WERI-Rb-1 (cell line): ENCODE measurements at regions not wholly inside any gene's neighbourhood (a gene's known extent, or its start where the extent isn't known, plus 50 kb on each side); places are given as distances from the start of the nearest gene placed in this dataset.

ENCODE experiments used
- DNase-seq: peaks from one replicate; pipeline ENCODE4 v3.0.0-alpha.2; 2020
- H3K27ac ChIP-seq: fragments of 250-450 bp; sonication (Bioruptor Pico); 2 replicates; pipeline ENCODE4 v1.5.1; 2020; ENCODE audit warnings: mild to moderate bottlenecking, moderate library complexity
- H3K27me3 ChIP-seq: fragments of 250-450 bp; sonication (Bioruptor Pico); 2 replicates; pipeline ENCODE4 v1.5.1; 2021; ENCODE audit warnings: mild to moderate bottlenecking, low read depth, moderate library complexity; ENCODE audit not compliant: insufficient read depth, severe bottlenecking
- H3K36me3 ChIP-seq: fragments of 250-450 bp; sonication (Bioruptor Pico); 2 replicates; pipeline ENCODE4 v1.5.1; 2020; ENCODE audit warnings: mild to moderate bottlenecking, moderate library complexity
- H3K4me3 ChIP-seq: 2 replicates; pipeline ENCODE4 v1.5.1; 2011; ENCODE audit warnings: low read depth, mild to moderate bottlenecking, control low read depth, low read length
- H3K9me3 ChIP-seq: fragments of 250-450 bp; sonication (Bioruptor Pico); 2 replicates; pipeline ENCODE4 v1.5.1; 2021; ENCODE audit warnings: mild to moderate bottlenecking, moderate library complexity; ENCODE audit not compliant: severe bottlenecking
- CTCF ChIP-seq: IDR thresholded peaks from 2 replicates; pipeline ENCODE4 v1.5.1; 2011; ENCODE audit warnings: low read depth, mild to moderate bottlenecking, control low read depth, inconsistent platforms, low read length

DNA sequence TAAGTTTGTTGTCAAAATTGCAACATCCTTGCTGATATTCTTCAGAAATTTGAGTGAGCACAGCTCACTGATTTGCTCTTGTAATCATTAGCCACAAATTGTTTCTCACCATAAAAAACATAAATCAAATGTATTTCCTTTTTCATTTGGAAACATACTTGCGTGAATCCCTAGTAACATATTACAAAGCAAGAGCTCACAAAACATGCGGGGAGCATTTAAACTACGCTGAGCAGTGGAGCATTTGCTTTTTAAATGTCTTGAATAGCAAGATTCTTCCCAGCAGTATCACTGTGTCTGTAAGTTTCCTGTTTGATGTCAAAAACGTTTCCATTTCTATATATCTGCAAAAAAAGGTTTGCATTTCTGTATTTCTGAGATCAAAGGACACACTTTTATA, 788.3 kb upstream of the SALL3 start:
- no peak for TF ChIP-seq CTCF
- H3K36me3 ChIP-seq = no peaks in the 10 kb centered on the region
- DNase-seq = no peak
- no peak overlapping the region for H3K27ac ChIP-seq
- no peak overlapping the region for H3K4me3 ChIP-seq
- peaks cover 3% of the 10 kb centered on the region for H3K9me3 ChIP-seq
- H3K27me3 ChIP-seq = no peaks in the 10 kb centered on the region

DNA sequence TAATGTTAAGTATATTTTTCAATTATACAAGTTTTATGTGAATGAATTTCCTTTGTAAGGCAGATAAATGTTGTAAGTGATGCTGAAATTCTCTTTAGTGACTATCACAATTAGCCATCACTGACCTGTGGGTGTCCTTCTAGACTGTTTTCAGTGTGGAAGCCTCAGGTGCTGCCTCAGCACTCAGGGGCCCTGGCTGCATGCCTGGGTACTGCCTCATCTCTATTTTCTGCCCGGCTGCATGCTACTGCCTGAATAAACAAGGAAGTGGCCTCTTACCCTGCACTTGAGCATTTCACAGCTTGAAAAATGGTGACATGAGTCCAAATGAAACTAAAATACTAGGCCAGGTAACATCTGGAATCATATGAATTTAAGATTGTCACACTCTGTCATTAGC, 787.6 kb upstream of the SALL3 start:
- peaks cover 3% of the 10 kb centered on the region for H3K9me3 ChIP-seq
- no peak overlapping the region for H3K27ac ChIP-seq
- DNase-seq = peak; percentile 71
- H3K27me3 ChIP-seq = no peaks in the 10 kb centered on the region
- no peak overlapping the region for H3K4me3 ChIP-seq
- no peaks in the 10 kb centered on the region for H3K36me3 ChIP-seq
- TF ChIP-seq CTCF = peak; percentile 51

DNA sequence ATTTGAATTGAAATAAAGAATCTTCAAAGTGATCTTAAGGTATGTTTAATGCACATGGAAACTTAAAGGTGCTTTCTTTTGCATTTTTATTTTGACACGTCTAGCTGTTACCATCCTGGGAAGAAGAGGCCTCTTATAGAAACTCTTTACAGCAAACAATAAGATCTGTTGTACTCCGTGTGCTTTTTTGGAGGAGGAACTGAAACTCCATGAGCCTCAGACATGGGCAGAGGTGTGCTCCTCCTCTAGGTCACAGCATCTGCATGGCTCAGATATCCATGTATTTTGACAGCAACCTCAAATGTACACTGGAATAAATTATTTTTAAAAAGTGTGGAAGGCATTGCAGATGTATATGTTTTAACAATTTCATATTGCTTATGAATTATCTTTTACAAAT, 783.3 kb upstream of the SALL3 start:
- no peak for TF ChIP-seq CTCF
- DNase-seq = no peak
- Histone ChIP-seq H3K27ac (no peak overlapping the region), H3K36me3 (no peaks in the 10 kb centered on the region), H3K27me3 (no peaks in the 10 kb centered on the region), H3K4me3 (no peak overlapping the region), H3K9me3 (peaks cover 3% of the 10 kb centered on the region)

DNA sequence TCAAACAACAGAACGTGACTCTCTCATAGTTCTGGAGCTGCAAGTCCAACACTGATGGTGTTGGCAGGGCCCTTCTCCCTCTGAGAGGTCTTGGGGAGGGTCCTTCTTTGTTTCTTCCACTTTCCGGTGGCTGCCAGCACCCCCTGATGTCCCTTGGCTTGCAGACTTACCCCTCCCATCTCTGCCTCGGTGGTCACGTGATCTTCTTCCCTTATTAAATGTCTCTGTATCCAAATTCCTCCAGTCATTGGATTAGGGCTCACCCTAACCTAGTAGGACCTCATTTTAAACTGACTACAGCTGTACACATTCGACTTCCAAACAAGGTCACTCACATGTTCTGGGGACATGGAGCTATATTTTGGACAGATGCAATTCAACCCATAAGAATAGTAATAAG, 780.6 kb upstream of the SALL3 start:
- Histone ChIP-seq H3K27me3 (no peaks in the 10 kb centered on the region), H3K4me3 (no peak overlapping the region), H3K27ac (no peak overlapping the region), H3K36me3 (no peaks in the 10 kb centered on the region), H3K9me3 (no peaks in the 10 kb centered on the region)
- DNase-seq = no peak
- no peak for TF ChIP-seq CTCF

GRCh38 chr18:78199611-78200010, 780.0 kb upstream of the SALL3 start:
- no peak for DNase-seq
- Histone ChIP-seq H3K27me3 (no peaks in the 10 kb centered on the region), H3K9me3 (no peaks in the 10 kb centered on the region), H3K36me3 (no peaks in the 10 kb centered on the region), H3K4me3 (no peak overlapping the region), H3K27ac (no peak overlapping the region)
- no peak for TF ChIP-seq CTCF

GRCh38 chr18:78207942-78208341, 771.7 kb upstream of the SALL3 start:
- no peak overlapping the region for H3K27ac ChIP-seq
- H3K36me3 ChIP-seq = no peaks in the 10 kb centered on the region
- H3K4me3 ChIP-seq = no peak overlapping the region
- peak; percentile 32 for DNase-seq
- no peaks in the 10 kb centered on the region for H3K27me3 ChIP-seq
- no peaks in the 10 kb centered on the region for H3K9me3 ChIP-seq
- TF ChIP-seq CTCF = no peak
